Kidney (tissue), 13 donors: ENCODE measurements at regions not wholly inside any gene's neighbourhood (a gene's known extent, or its start where the extent isn't known, plus 50 kb on each side); places are given as distances from the start of the nearest gene placed in this dataset.

Source experiments
- DNase-seq, 5 donors: peaks; one replicate each; pipeline ENCODE4 v3.0.0-alpha.2; 2013 to 2020
- FAIRE-seq: peaks from 2 replicates; lab custom pipeline; 2012; peaks lifted over from hg19 to GRCh38; lab: Jason Lieb, UNC
- H3K27ac ChIP-seq, 2 donors: one replicate each; pipeline ENCODE4 v1.7.0; 2013; ENCODE audit warnings: low read depth in 2 of 2, low read length in 2 of 2, inconsistent platforms in 1 of 2
- H3K27me3 ChIP-seq: one replicate; pipeline ENCODE4 v1.7.1; 2013; ENCODE audit warnings: low read length, inconsistent platforms; ENCODE audit not compliant: control insufficient read depth, insufficient read depth
- H3K36me3 ChIP-seq, 3 donors: one replicate each; pipeline versions ENCODE4 v1.7.0 to v1.7.1; 2013; ENCODE audit warnings: low read length in 3 of 3, control low read depth in 1 of 3, inconsistent platforms in 1 of 3; ENCODE audit not compliant: insufficient read depth in 3 of 3, control insufficient read depth in 2 of 3
- H3K4me1 ChIP-seq, 3 donors: one replicate each; pipeline versions ENCODE4 v1.7.0 to v1.7.1; 2013; ENCODE audit warnings: low read length in 3 of 3, inconsistent platforms in 1 of 3, low read depth in 1 of 3; ENCODE audit not compliant: control insufficient read depth in 2 of 3, insufficient read depth in 2 of 3
- H3K4me3 ChIP-seq, 3 donors: one replicate each; pipeline versions ENCODE4 v1.7.0 to v1.8.1; 2013; ENCODE audit warnings: low read length in 3 of 3, control low read depth in 1 of 3, inconsistent platforms in 1 of 3
- H3K9ac ChIP-seq, 3 donors: one replicate each; pipeline versions ENCODE4 v1.7.0 to v1.7.1; 2013; ENCODE audit warnings: low read length in 3 of 3, control low read depth in 1 of 3, inconsistent platforms in 1 of 3
- H3K9me3 ChIP-seq, 3 donors: one replicate each; pipeline versions ENCODE4 v1.7.0 to v1.7.1; 2013; ENCODE audit warnings: low read length in 3 of 3, control low read depth in 1 of 3, inconsistent platforms in 1 of 3; ENCODE audit not compliant: control insufficient read depth in 2 of 3, insufficient read depth in 1 of 3
- intact Hi-C: fragments of 100-400 bp; cut with DNase I; formaldehyde crosslinking; loops from one replicate; pipeline ENCODE4 v1.11.1; 2022
- TF ChIP-seq, protein P1 (sequence below): IDR thresholded peaks from 3 replicates; pipeline ENCODE4 v1.5.1; 2012; ENCODE audit warnings: mild to moderate bottlenecking, moderate library complexity, borderline replicate concordance; ENCODE audit not compliant: insufficient read depth; ENCODE audit errors: extremely low read depth
- donor health status: control.
- donor health status: control.
- donor health status: control.
- donor health status: control.
- donor health status: control.
- donor health status: DM: yes; HTN: yes; CAD: no.
- donor health status: Normal renal cell carcinoma (clear cell type).

GRCh38 chr7:124679586-124680225 lies 85.9 kb downstream of the GPR37 start:
- Histone ChIP-seq H3K27me3 (no peaks in the 10 kb centered on the region), H3K9ac (no peak overlapping the region), H3K36me3 (no peaks in the 10 kb centered on the region), H3K9me3 (no peaks in the 10 kb centered on the region), H3K4me1 (no peaks in the 10 kb centered on the region), H3K4me3 (no peak overlapping the region), H3K27ac (no peak overlapping the region)
- intact Hi-C loops = no loop called here
- FAIRE-seq = no peak
- no peak for DNase-seq
- TF ChIP-seq, protein P1, sequence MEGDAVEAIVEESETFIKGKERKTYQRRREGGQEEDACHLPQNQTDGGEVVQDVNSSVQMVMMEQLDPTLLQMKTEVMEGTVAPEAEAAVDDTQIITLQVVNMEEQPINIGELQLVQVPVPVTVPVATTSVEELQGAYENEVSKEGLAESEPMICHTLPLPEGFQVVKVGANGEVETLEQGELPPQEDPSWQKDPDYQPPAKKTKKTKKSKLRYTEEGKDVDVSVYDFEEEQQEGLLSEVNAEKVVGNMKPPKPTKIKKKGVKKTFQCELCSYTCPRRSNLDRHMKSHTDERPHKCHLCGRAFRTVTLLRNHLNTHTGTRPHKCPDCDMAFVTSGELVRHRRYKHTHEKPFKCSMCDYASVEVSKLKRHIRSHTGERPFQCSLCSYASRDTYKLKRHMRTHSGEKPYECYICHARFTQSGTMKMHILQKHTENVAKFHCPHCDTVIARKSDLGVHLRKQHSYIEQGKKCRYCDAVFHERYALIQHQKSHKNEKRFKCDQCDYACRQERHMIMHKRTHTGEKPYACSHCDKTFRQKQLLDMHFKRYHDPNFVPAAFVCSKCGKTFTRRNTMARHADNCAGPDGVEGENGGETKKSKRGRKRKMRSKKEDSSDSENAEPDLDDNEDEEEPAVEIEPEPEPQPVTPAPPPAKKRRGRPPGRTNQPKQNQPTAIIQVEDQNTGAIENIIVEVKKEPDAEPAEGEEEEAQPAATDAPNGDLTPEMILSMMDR = no peak

- no peaks in the 10 kb centered on the region for H3K4me1 ChIP-seq
- no peak overlapping the region for H3K27ac ChIP-seq
- intact Hi-C loops = no loop called here
- no peaks in the 10 kb centered on the region for H3K9me3 ChIP-seq
- FAIRE-seq (no peak), DNase-seq (no peak)
- H3K27me3 ChIP-seq = no peaks in the 10 kb centered on the region
- no peak overlapping the region for H3K9ac ChIP-seq
- TF ChIP-seq, protein P1 = no peak
- no peak overlapping the region for H3K4me3 ChIP-seq
- no peaks in the 10 kb centered on the region for H3K36me3 ChIP-seq
Measured at GRCh38 chr7:124679146-124679545, 86.4 kb downstream of the GPR37 start.

GRCh38 chr7:124674451-124674850 lies 91.1 kb downstream of the GPR37 start:
- FAIRE-seq (no peak), DNase-seq (no peak)
- TF ChIP-seq, protein P1 = no peak
- no peaks in the 10 kb centered on the region for H3K4me1 ChIP-seq
- no peak overlapping the region for H3K27ac ChIP-seq
- no peaks in the 10 kb centered on the region for H3K9me3 ChIP-seq
- intact Hi-C loops = no loop called here
- H3K27me3 ChIP-seq = no peaks in the 10 kb centered on the region
- no peak overlapping the region for H3K4me3 ChIP-seq
- no peaks in the 10 kb centered on the region for H3K36me3 ChIP-seq
- no peak overlapping the region for H3K9ac ChIP-seq

GRCh38 chr7:124672011-124672410 lies 93.6 kb downstream of the GPR37 start:
- Histone ChIP-seq H3K4me1 (no peaks in the 10 kb centered on the region), H3K36me3 (no peaks in the 10 kb centered on the region), H3K27ac (no peak overlapping the region), H3K27me3 (no peaks in the 10 kb centered on the region), H3K9ac (no peak overlapping the region), H3K9me3 (no peaks in the 10 kb centered on the region), H3K4me3 (no peak overlapping the region)
- TF ChIP-seq, protein P1 = no peak
- intact Hi-C loops = no loop called here
- DNase-seq = no peak
- no peak for FAIRE-seq
